T-helper 1 cell treated with Interleukin-12 subunit alpha and Interleukin-12 subunit beta and Interleukin-4 antibody, amounts not matched to agents 30 ng/mL and 1 ng/mL, for 36 hours (primary cell): ENCODE measurements at regions not wholly inside any gene's neighbourhood (a gene's known extent, or its start where the extent isn't known, plus 50 kb on each side); places are given as distances from the start of the nearest gene placed in this dataset.
"Not testable (repeated sequence)": the region's sequence is repeated elsewhere in the genome, so short reads cannot be mapped to it uniquely, and the experiment has no call there.

Experiments
- intact Hi-C: fragments of 100-400 bp; cut with micrococcal nuclease; formaldehyde crosslinking; loops from one replicate; pipeline ENCODE4 v1.15.1; 2024

- intact Hi-C loops: not testable (repeated sequence)
Measured at GRCh38 chr12:124373701-124374100, 78.8 kb downstream of the RFLNA start.

- intact Hi-C loops: no loop called here
Measured at GRCh38 chr12:124372831-124373230, 77.9 kb downstream of the RFLNA start.

GRCh38 chr12:124371970-124372555 is 77.2 kb downstream of the RFLNA start:
- intact Hi-C loops: no loop called here

- intact Hi-C loops: no loop called here
Measured at GRCh38 chr12:124371366-124371765, 76.5 kb downstream of the RFLNA start.

DNA sequence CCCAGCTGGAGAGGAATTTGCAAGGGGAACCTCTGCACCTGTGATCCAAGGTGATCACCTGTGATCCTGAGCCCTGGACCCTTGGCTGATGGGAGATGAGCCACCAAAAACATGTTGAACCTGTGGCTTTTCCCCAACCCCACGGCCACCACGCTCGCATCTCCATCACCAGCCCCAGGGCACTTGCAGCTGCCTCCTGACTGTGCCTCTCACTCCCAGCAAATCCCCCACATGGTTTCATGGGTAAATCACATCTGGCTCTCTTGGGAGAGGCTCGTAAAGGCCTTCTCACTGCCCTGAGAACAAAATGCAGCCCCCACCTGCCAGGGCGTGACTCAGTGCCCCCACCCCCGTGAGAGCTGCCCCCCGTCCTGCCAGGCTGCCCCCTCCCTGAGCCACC is 76.0 kb downstream of the RFLNA start:
- intact Hi-C loops: no loop called here

GRCh38 chr12:124370384-124370783 is 75.5 kb downstream of the RFLNA start:
- intact Hi-C loops: no loop called here

- intact Hi-C loops: no loop called here
Measured at GRCh38 chr12:124369827-124370378, 75.0 kb downstream of the RFLNA start.

DNA sequence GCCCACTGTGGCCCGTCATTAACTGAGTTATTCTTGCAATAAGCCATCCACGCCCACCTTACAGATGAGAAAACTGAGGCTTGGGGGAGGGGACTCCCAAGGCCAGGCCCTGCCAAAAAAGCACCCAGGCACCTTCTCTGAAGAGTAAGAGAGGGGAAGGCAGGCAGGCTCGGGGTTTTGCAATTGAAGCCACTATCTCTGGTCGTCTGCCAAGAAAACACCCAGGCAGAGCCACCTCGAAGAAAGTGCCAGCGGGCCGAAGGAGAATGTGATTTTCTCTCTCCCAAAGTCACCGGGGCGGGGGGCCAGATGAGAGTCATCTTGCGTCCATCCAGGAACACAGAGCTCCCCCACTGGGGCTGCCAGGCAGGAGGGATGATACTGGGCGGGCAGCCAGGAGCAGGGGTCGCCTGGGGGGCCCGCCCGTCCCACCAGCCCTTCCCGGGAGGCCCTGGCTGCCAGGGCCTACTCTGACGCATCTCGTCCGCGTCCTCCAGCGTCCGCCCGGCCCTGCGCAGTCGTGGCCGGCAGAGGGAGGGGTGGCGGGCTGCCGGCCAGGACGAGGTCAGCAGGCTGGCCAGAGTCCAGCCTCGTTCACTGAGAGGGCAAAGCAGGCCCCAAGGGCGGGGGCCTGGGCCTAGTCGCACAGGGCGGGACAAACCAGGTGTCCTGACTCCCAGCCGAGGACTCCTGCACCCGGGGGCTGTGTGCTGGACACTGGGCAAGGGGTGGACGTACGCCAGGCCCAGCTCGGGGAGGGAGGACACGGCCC is 74.3 kb downstream of the RFLNA start:
- intact Hi-C loops: no loop called here

DNA sequence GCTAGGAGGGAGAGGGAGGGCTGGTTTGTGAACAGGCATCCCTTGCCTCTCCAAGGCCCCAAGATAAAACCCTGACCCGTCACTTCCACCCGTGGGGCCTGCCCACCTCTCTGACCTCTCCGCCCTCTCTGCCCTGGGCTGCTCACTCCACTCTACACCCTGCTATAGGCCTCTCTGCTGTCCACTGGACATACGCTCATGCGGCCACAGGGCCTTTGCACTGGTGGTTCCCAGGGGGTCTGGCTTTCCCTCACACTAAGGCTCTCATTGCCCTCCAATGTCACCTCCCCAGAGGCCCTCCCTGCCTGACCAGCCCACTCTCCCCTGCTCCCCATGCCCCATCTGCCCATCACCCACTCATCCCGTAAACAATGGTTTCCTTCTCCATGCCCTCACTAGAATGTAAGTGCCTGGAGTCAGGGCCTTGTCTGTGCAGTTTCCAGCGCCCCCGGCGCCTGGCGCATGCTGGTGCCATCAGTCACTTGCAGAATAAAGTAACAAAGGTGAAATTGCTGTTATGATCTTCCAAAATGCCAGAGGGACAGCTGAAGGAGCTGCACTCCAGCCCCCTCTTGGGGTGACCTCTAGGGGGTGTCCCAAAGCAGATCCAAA is 73.6 kb downstream of the RFLNA start:
- intact Hi-C loops: no loop called here

DNA sequence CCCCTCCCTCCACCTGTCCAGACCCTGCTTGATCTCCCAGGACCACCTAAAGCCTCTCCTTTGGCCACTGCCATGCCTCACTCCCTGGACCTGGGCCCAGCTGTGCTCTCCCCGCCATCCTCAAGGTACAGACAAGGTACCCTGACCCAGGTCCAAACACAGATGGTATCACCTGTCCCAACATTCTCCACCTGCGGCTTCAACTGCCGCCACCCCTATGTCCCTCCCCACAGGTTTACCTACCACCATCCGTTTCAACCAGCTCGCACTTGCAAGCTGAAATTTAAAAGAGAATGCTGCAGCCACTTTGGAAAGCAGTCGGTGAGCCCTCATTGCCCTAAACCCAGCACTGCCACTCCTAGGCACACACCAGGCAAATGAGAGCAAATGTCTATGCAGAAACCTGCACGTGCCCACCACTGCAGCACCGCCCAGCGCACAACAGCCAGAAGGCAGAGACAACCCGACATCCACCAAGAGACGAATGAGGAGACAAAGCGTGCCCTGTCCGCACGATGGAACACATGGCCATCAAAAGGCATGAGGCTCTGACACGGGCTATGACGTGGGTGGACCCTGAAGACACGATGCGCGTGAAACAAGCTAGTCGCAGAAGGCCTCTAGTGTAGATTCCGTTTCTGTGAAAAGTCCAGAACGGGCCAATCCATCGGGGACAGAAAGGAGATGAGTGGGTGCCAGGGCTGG is 71.0 kb downstream of the RFLNA start:
- intact Hi-C loops: no loop called here
